WERI-Rb-1 (cell line): ENCODE measurements at regions not wholly inside any gene's neighbourhood (a gene's known extent, or its start where the extent isn't known, plus 50 kb on each side); places are given as distances from the start of the nearest gene placed in this dataset.

Experiments
- DNase-seq: peaks from one replicate; pipeline ENCODE4 v3.0.0-alpha.2; 2020
- H3K27ac ChIP-seq: fragments of 250-450 bp; sonication (Bioruptor Pico); 2 replicates; pipeline ENCODE4 v1.5.1; 2020; ENCODE audit warnings: mild to moderate bottlenecking, moderate library complexity
- H3K27me3 ChIP-seq: fragments of 250-450 bp; sonication (Bioruptor Pico); 2 replicates; pipeline ENCODE4 v1.5.1; 2021; ENCODE audit warnings: mild to moderate bottlenecking, low read depth, moderate library complexity; ENCODE audit not compliant: insufficient read depth, severe bottlenecking
- H3K36me3 ChIP-seq: fragments of 250-450 bp; sonication (Bioruptor Pico); 2 replicates; pipeline ENCODE4 v1.5.1; 2020; ENCODE audit warnings: mild to moderate bottlenecking, moderate library complexity
- H3K4me3 ChIP-seq: 2 replicates; pipeline ENCODE4 v1.5.1; 2011; ENCODE audit warnings: low read depth, mild to moderate bottlenecking, control low read depth, low read length
- H3K9me3 ChIP-seq: fragments of 250-450 bp; sonication (Bioruptor Pico); 2 replicates; pipeline ENCODE4 v1.5.1; 2021; ENCODE audit warnings: mild to moderate bottlenecking, moderate library complexity; ENCODE audit not compliant: severe bottlenecking
- CTCF ChIP-seq: IDR thresholded peaks from 2 replicates; pipeline ENCODE4 v1.5.1; 2011; ENCODE audit warnings: low read depth, mild to moderate bottlenecking, control low read depth, inconsistent platforms, low read length

GRCh38 chr10:57513637-57514036, 754.1 kb downstream of the IPMK start:
- Histone ChIP-seq H3K36me3 (no peaks in the 10 kb centered on the region), H3K4me3 (no peak overlapping the region), H3K9me3 (peaks cover 4% of the 10 kb centered on the region), H3K27me3 (no peaks in the 10 kb centered on the region), H3K27ac (no peak overlapping the region)
- no peak for DNase-seq
- no peak for TF ChIP-seq CTCF

GRCh38 chr10:57507788-57508187, 759.9 kb downstream of the IPMK start:
- H3K4me3 ChIP-seq: no peak overlapping the region
- no peak overlapping the region for H3K27ac ChIP-seq
- H3K9me3 ChIP-seq: no peaks in the 10 kb centered on the region
- DNase-seq: no peak
- H3K27me3 ChIP-seq: peaks cover 4% of the 10 kb centered on the region
- no peak for TF ChIP-seq CTCF
- H3K36me3 ChIP-seq: no peaks in the 10 kb centered on the region

- Histone ChIP-seq H3K27me3 (peaks cover 4% of the 10 kb centered on the region), H3K4me3 (no peak overlapping the region), H3K9me3 (no peaks in the 10 kb centered on the region), H3K36me3 (no peaks in the 10 kb centered on the region), H3K27ac (no peak overlapping the region)
- no peak for DNase-seq
- no peak for TF ChIP-seq CTCF
Observed at GRCh38 chr10:57506414-57507094, 761.1 kb downstream of the IPMK start.

- no peak for TF ChIP-seq CTCF
- H3K27me3 ChIP-seq: peaks cover 3% of the 10 kb centered on the region
- no peaks in the 10 kb centered on the region for H3K36me3 ChIP-seq
- no peak overlapping the region for H3K4me3 ChIP-seq
- no peak for DNase-seq
- no peaks in the 10 kb centered on the region for H3K9me3 ChIP-seq
- no peak overlapping the region for H3K27ac ChIP-seq
Observed at GRCh38 chr10:57494486-57494885, 773.2 kb downstream of the IPMK start.

- TF ChIP-seq CTCF: no peak
Observed at GRCh38 chr10:57482259-57482658, 785.4 kb downstream of the IPMK start.

More at GRCh38 chr10:57482259-57482658, 785.4 kb downstream of the IPMK start:
- no peak for DNase-seq
- Histone ChIP-seq H3K36me3 (no peaks in the 10 kb centered on the region), H3K27ac (no peak overlapping the region), H3K4me3 (no peak overlapping the region), H3K9me3 (no peaks in the 10 kb centered on the region), H3K27me3 (peaks cover 3% of the 10 kb centered on the region)
